ENCODE measurements at regions not wholly inside any gene's neighbourhood (a gene's known extent, or its start where the extent isn't known, plus 50 kb on each side); places are given as distances from the start of the nearest gene placed in this dataset.
"Not testable (repeated sequence)": the region's sequence is repeated elsewhere in the genome, so short reads cannot be mapped to it uniquely, and the experiment has no call there.

DNA sequence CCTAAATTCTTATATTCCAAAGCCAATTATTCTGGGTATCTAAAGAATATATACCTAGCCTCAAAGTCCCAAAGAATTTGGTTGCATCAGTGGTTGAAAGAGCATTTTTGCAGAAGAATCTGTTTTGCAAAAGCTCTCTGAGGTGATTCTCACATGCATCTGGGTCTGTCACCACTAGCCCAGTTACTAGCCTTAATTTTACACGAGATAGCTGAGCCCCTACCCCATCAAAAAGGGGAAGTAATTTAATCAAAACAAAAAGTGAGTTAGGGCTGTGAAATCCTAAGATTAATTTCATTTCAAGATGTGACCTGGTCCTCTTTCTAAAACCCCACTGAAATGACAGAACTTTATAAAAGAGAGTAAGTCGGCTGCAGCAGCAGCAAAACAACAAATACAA lies 53.7 kb upstream of the ZSCAN2 start:
- TF ChIP-seq, protein P1, sequence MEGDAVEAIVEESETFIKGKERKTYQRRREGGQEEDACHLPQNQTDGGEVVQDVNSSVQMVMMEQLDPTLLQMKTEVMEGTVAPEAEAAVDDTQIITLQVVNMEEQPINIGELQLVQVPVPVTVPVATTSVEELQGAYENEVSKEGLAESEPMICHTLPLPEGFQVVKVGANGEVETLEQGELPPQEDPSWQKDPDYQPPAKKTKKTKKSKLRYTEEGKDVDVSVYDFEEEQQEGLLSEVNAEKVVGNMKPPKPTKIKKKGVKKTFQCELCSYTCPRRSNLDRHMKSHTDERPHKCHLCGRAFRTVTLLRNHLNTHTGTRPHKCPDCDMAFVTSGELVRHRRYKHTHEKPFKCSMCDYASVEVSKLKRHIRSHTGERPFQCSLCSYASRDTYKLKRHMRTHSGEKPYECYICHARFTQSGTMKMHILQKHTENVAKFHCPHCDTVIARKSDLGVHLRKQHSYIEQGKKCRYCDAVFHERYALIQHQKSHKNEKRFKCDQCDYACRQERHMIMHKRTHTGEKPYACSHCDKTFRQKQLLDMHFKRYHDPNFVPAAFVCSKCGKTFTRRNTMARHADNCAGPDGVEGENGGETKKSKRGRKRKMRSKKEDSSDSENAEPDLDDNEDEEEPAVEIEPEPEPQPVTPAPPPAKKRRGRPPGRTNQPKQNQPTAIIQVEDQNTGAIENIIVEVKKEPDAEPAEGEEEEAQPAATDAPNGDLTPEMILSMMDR (IDR thresholded peaks at IDR 0.05), result not testable (repeated sequence)
- TF ChIP-seq POLR2A (IDR thresholded peaks at IDR 0.05), result not testable (repeated sequence)
